ENCODE measurements at regions not wholly inside any gene's neighbourhood (a gene's known extent, or its start where the extent isn't known, plus 50 kb on each side); places are given as distances from the start of the nearest gene placed in this dataset.
"Not testable (repeated sequence)": the region's sequence is repeated elsewhere in the genome, so short reads cannot be mapped to it uniquely, and the experiment has no call there.

DNA sequence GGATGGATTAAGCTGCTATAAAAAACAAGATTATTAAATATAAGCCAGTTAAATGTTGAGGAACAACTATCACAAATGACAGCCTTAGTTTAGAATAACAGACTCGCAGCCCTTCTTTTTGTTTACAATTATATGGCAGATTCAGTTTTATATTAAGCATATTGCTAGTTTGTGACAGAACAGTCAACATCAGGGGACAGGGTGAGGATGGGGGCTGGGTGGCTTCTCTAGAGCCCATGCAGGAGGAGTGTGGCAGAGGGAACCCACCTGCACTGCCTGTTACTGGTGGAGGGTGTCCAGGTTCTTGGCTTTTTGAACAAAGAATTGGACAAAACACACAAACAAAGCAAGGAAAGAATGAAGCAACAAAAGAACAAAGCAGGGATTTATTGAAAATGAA, 799.7 kb downstream of the PRIM2 start:
- DNase-seq: not testable (repeated sequence)

DNA sequence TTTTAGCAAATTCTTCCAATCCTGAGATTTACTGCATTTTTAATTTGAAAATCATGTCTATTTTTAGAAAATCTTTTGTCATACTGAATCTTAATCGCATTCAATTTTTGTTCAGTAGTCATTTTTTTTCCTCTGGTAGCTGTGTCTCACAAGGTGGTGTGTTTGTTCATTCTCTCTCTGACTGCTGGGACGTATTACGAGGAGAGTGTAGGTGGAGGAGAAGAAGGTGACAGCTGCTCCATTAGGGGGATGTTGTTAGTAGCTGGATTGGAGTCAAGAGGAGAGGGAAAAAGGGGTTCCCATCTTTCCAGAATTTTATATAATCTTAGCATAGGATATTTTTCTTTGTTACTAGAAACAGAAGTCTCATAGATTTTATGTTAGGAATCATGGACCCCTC, 804.2 kb downstream of the PRIM2 start:
- not testable (repeated sequence) for DNase-seq

DNA sequence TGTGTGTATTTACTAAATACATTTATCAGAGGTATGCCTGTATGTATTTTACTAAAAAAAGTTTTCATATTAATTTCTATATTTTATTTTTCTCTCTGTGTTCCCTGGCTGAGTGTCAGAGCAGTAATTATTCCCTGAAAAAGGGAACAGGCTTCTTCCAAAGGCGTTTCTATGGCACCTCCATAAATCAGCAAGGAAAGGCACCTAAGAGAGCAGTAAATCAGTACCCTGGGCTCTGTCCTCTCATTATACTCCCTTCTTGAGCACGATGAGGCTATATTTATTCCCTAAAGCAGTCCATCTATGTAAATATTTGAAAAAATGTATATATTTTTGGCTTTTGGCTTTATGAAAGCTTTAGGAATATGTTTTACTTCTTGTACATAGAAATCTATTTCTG, 806.3 kb downstream of the PRIM2 start:
- not testable (repeated sequence) for DNase-seq

DNA sequence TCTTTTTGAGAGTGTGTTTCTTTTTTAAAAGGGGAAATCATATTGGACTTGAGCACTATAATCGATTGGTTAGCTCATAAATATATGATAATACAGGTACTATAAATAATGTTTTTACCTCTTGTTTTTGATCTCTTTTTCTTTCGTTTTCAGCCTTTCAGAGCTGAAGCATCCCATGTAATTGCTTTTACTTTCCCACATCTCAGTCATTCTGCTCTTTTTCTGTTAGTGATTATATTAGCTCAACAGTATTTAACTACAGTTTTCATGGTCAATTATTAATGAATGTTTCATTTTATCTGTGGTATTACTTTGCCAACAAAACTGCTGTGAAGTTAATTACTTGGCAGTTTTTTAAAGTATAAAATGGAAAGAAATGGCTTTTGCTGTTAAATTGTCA, 811.1 kb downstream of the PRIM2 start:
- not testable (repeated sequence) for DNase-seq

DNA sequence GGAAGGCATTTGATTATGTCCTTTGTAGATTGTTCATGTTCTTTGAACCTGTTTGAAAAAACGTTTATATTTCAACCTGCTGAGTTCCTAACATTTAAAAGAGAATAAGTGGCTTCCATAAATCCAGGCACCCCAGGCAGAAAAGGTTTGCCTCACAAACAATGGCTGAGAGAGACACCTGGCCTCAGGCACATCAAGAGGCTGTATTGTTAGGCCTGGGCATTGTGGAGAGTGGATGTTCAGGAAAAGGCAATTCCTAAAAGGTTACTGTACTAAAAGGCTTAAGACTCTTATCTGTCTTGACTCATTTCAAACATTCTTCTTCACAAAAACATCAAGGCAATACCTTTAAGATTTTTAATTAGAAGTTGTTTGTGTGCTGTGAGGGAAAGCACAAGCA, 811.7 kb downstream of the PRIM2 start:
- DNase-seq: not testable (repeated sequence)

DNA sequence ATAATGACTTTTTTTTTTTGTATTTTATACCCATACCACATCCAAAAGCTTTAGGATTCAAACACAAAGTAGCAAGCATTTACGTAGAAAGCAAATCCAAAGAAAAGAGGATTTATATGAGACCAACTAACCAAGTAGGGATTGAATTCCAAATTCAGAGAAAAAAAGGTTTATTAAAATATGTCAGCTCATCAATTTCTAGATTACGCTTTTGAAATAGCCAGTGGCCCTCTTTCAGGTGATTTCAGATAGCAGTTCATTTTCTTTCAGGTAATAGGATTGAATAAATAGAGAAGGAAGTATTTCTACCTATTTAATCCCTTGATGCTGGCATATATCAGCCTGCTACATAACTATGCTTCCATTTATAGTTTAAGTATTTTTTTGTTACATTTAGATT, 822.3 kb downstream of the PRIM2 start:
- not testable (repeated sequence) for DNase-seq

DNA sequence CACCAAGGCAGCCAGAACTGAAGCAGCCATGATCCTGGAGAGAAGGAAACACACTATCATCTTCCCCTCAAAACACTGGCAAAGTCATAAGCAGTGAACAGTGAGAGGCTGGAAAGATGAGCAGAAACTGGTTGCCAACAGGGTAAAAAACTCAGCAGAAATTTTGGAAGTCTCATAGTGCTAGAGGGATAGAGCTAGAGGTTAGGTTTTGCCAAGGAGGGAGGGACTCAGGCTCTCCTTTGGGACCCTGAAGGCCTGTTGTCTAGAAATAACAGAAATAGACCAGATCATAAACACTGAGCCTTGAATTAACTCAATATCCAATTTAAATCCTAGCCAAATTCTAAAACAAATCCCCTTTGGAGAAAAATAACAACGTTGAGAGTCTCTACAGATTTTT, 853.6 kb downstream of the PRIM2 start:
- not testable (repeated sequence) for DNase-seq

DNA sequence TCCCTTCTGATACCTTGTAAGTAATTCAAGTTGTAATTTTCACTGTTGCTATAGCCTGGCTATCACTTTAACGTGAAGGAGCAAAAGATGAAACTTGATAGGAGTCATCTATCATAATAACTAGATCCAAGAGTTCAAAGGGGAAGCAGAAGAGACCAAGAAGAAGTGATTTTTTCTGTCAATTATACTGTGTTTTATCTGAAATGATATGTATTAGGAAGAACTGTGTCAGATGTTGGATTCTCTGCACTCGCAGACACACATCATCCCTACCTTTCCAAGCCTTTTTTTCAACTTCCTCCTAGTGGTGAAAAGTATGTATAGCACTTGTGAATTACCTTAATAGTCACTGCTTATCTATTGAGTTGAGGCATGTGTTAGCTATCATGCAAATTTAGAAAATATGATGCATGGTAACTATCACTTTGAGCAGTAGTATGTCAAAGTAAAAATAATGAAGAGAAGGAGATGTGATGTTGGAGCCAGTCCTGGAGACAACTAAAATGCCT, 864.2 kb downstream of the PRIM2 start:
- DNase-seq: not testable (repeated sequence)

DNA sequence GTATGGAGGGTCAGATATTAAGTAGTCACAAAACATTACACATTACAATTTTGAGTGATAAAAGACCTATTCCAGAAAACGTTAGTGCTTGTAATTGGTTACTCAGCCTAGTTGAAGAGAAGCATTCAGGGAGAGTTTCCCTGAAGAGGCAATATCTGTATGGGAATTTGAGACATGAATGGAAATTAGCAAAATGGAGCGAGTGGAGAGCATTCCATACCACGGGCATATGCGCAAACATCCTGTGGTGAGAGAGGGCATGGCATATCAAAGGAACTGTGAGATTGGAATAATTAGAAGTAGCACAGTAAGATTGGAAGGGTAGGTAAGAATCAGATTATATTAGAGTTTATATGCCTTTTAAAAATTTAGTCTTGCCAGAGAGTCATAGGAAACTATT, 867.9 kb downstream of the PRIM2 start:
- not testable (repeated sequence) for DNase-seq

DNA sequence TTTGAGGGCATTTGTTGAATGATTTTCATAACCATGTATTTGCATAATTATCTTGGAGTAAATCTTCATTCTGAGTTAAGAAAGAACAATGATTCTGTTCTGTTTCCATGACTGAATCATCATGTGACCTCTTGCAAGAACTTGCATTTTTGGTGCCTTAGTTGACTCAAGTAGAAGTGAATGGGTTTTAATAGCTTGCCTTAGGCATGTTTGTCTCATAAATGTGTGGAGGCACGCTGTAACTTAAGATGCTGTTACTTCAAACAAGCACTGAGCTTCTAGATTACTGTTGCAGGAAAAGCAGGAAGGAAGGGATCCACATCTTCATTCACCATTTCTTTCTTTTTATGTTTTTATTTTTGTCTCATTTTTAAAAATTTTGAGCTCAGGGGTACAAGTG, 875.8 kb downstream of the PRIM2 start:
- DNase-seq: not testable (repeated sequence)

DNA sequence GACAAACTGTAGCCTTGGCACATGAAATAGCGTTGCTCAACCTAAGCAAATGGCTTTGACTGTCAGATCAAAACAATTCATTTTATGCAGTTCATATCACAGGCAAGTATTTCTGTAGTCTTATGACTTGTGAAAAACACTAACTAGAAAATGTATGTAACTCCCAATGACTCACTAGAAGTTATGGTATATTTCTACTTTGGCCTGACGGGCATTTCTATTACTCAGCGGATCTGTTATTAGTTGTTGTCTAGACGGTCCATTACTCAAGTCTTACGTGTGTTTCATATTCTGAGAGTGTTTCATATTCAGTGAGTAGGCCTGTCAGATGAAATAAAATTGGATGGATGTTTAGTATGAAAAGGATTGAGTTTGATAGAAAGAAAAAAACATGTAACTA, 880.9 kb downstream of the PRIM2 start:
- no peak for DNase-seq

DNA sequence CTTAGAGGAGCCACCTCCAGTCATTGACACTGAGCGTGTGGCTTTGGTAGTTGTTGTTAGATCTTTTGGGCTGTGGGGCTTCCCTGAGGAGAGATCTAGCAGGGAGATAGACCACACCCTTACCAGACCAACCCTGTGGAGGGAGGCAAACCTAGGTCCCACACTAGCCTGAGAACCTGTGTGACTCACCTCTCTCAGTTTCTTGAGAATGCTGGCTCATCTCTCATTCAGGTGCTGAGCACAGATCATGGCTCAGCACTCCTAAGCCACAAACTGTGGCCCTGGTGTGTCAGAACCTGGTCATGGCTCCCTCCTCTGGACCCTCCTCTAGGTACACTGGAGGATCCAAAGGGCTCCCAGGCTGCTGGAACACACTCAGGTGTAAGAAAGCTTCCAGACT, 919.7 kb downstream of the PRIM2 start:
- DNase-seq: not testable (repeated sequence)

DNA sequence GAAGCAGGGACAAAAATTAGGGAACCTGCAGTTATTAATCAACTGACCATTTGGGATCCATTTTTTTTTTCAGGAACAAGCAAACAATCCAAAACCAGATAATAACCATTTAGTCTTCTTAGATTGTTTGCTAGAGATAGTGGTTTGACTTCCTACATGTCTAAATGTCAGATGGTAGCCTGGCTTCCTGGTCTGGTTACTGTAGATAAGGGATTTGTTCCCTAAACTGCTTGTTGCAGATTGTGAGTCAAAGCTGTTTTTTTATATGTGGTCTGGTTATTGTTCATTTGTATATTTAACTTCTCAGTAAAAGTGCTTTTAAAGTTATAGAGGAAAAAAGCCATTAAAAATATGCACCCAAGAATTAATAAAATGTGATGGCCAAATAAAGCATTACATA, 921.0 kb downstream of the PRIM2 start:
- not testable (repeated sequence) for DNase-seq

DNA sequence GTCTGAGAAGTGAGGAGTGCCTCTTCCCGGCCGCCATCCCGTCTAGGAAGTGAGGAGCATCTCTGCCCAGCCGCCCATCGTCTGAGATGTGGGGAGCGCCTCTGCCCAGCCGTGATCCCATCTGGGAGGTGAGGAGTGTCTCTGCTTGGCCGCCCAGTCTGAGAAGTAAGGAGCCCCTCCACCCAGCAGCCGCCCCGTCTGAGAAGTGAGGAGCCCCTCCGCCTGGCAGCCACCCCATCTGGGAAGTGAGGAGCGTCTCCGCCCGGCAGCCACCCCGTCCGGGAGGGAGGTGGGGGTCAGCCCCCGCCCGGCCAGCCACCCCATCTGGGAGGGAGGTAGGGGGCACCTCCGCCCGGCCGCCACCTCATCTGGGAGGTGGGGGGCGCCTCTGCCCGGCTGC, 940.2 kb downstream of the PRIM2 start:
- not testable (repeated sequence) for DNase-seq

DNA sequence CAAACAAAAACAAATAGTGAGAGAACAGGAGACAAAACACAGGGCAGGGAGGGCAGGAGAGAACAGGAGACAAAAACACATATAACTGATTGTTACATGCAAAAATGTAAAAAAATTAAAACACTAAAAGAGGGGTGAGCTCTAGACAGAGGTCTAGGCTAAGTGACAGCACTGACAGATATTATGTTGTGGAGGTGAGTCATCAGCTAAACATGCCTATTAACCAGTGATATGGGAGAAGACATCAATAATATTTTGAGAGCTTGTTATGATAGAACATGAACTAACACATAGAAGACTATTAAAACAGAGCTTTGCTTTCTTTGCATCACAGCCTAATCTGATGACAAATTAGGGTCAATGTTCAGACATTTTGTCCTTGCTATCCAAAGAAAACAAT, 972.7 kb downstream of the PRIM2 start:
- DNase-seq: no peak

DNA sequence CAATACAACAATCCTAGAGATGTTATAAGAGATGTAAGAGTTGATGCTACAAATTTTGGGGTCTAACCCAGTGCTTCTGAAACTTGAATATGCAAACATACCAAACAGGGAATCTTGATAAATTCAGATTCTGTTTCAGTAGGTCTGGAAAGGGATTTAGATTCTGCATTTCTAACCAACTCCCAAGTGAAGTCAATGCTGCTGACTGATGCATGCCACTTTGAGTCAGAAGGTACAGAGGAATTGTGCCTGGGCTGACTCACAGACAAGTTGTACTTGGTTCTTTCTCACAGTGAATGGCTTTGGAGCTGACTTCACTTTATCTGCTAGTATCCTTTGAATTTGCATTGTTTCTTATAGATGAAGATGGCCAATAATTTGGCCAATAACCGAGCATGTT, 973.9 kb downstream of the PRIM2 start:
- DNase-seq: not testable (repeated sequence)

DNA sequence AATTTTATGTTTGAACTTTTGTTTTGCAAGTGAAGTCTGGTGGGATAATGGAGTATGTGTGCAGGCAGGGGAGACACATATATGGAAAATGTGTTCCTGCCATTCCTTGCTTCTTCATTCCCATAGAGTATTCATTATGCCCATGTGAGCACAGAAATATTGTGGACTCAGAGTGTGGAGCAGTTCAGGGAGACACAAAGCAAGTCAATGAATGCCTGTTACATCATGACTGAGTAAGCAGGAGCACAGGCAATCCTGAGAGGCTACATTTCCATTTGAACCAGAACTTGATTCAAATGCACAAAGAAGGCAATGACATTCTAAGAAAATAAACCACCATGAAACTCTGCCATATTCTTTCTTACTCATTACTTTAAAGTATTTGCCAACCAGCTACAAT, 990.5 kb downstream of the PRIM2 start:
- DNase-seq: not testable (repeated sequence)

DNA sequence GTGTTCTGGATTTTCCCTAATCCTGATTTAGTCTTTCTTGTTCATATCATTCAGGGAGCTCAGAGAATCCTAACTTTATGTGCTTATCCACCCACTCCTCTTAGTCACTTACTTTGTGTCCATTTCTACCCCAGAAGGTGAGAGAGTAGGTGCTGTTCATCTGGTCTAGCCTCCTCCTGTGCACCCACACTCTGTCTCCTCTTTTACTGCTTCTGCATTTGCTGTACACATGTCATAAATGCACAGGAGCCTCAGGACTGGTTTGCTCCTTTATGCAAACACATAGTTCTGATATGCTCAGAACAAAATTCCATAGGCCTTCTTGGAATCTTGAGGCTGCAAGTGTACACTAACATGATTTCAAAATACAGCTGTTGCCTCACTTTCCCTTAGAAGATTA, 1014.7 kb downstream of the PRIM2 start:
- not testable (repeated sequence) for DNase-seq

DNA sequence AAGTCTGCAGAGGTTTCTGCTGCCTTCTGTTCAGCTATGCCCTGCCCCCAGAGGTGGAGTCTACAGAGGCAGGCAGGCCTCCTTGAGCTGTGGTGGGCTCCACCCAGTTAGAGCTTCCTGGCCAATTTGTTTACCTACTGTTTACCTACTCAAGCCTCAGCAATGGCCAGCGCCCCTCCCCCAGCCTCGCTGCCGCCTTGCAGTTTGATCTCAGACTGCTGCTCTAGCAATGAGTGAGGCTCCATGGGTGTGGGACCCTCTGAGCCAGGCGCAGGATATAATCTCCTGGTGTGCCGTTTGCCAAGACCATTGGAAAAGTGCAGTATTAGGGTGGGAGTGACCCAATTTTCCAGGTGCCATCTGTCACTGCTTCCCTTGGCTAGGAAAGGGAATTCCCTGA, 1024.9 kb downstream of the PRIM2 start:
- DNase-seq: not testable (repeated sequence)

DNA sequence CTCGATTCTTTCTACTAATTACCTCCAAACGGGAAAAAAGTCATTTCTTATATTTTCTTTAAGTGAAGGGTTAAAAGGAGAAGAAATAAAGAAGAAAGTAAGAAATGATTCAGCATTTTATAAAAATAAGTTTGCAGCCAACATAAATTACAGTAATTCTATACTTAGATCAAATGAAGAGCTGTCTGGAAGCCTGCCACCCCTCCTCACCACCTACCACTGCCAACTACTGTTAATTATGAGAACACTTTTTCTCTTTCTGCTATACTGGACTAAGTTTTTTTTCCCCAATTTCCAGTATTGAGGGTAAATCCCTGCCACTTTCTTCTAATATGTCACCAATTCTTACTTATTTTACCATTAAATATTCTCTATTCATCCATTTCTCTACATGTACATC, 1030.1 kb downstream of the PRIM2 start:
- not testable (repeated sequence) for DNase-seq

DNA sequence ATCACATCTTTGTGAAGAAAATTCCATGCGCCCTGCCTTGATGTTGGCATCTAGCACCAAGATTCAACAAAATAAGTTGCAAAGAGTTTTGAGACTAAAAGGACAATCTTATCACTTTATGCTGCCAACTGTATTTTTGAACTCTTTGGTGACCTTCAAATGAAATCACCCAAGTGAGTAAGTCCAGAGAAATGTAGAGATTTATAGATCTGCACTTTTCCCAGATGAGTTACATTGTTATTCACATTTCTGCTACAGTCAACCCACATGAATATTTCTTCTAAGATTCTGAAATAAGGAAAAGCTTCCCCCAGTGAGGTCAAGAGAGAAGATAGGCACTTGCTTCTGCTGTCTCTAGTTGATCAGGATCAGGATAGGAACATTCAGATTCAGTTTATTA, 1034.2 kb downstream of the PRIM2 start:
- not testable (repeated sequence) for DNase-seq

DNA sequence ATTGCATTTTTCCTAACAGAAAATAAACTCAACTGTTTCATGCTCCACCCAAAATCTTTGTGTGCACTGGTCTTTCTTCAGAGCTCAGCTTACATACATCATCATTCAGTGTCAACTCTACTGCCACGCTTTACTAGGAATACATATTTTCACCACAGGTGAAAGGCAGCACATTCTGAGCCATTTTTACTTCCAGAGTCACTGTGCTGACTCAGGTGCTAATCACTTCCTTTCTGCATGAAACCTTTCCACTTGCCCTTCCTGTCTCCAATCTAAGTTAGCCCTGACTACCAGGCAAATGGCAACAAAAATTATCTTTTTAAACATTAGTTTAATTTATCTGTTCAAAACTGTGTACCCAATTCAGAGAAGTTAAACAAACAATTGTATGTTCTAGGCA, 1041.0 kb downstream of the PRIM2 start:
- DNase-seq: not testable (repeated sequence)

DNA sequence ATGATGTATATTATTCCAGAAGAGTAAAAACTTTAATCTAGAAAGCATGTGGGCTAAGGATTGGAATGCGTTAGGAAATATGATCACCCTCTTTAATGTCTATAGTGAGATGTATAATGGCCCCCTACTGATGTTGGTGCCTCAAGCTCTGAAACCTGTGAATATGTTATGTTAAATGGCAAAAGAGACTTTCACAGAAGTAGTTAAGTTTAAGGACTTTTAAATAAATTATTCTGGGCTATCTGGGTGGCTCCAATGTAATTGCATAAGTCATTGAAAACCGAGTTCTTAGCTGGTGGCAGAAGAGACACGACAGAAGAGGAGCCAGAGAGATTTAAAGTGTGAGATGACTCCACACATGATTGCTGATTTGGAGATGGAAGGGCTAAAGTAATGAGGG, 1048.4 kb downstream of the PRIM2 start:
- DNase-seq: not testable (repeated sequence)

DNA sequence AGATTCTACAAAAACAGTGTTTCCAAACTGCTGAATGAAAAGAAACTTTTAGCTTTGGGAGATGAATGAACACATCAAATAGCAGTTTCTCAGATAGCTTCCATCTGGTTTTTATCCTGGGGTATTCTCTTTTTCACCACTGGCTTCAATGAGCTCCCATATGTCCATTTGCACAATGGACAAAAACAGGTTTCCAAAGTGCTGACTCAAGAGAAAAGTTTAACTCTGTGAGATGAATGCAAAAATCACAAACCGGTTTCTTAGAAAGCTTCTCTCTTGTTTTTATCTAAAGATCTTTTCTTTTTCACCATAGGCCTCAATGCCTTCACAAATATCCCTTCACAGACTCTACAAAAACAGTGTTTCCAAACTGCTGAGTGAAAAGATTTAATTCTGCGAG, 1089.2 kb downstream of the PRIM2 start:
- DNase-seq: not testable (repeated sequence)

DNA sequence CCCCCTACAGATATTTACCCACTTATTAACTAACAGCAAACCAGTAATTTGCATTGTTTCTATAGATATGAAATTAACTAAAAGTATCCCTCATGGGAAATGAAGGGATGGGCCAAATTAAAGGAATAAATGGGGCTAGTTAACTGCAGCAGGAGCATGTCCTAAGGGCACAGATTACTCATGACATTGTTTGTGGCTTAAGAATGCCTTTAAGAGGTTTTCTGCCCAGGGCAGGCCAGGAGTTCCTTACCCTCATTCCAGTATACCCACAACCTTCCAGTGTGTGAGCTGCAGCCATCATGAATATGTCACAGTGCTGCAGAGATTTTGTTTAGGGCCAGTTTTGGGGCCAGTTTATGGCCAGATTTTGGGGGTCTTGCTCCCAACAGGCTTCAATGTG, 1101.9 kb downstream of the PRIM2 start:
- DNase-seq: no peak
